ENCODE measurements at regions not wholly inside any gene's neighbourhood (a gene's known extent, or its start where the extent isn't known, plus 50 kb on each side); places are given as distances from the start of the nearest gene placed in this dataset.

- TF ChIP-seq CHD2 (IDR thresholded peaks at IDR 0.05; ENCODE audit: low read length): no peak
- no peak for TF ChIP-seq RBBP5 (IDR thresholded peaks at IDR 0.05; ENCODE audit: borderline replicate concordance, low read depth, low read length)
- TF ChIP-seq TEAD4 (IDR thresholded peaks at IDR 0.05; ENCODE audit: low read depth, low read length): no peak
- TF ChIP-seq HDAC6 (IDR thresholded peaks at IDR 0.05; ENCODE audit: low read depth, low read length): no peak
- TF ChIP-seq EP300 (IDR thresholded peaks at IDR 0.05; ENCODE audit: borderline replicate concordance in 1 of 2, low read depth in 2 of 2, low read length in 2 of 2): no peak
- no peak for TF ChIP-seq EGR1 (IDR thresholded peaks at IDR 0.05; ENCODE audit: borderline replicate concordance, low read depth, low read length)
- no peak for TF ChIP-seq BRCA1 (IDR thresholded peaks at IDR 0.05; ENCODE audit: low read depth, low read length)
- TF ChIP-seq MAX (IDR thresholded peaks at IDR 0.05): no peak
Observed at GRCh38 chr7:81272176-81272575, 353.3 kb upstream of the SEMA3C start (continued).
